WERI-Rb-1 (cell line): ENCODE measurements at regions not wholly inside any gene's neighbourhood (a gene's known extent, or its start where the extent isn't known, plus 50 kb on each side); places are given as distances from the start of the nearest gene placed in this dataset.
"Not testable (repeated sequence)": the region's sequence is repeated elsewhere in the genome, so short reads cannot be mapped to it uniquely, and the experiment has no call there.

ENCODE experiments used
- DNase-seq: peaks from one replicate; pipeline ENCODE4 v3.0.0-alpha.2; 2020
- H3K27ac ChIP-seq: fragments of 250-450 bp; sonication (Bioruptor Pico); 2 replicates; pipeline ENCODE4 v1.5.1; 2020; ENCODE audit warnings: mild to moderate bottlenecking, moderate library complexity
- H3K27me3 ChIP-seq: fragments of 250-450 bp; sonication (Bioruptor Pico); 2 replicates; pipeline ENCODE4 v1.5.1; 2021; ENCODE audit warnings: mild to moderate bottlenecking, low read depth, moderate library complexity; ENCODE audit not compliant: insufficient read depth, severe bottlenecking
- H3K36me3 ChIP-seq: fragments of 250-450 bp; sonication (Bioruptor Pico); 2 replicates; pipeline ENCODE4 v1.5.1; 2020; ENCODE audit warnings: mild to moderate bottlenecking, moderate library complexity
- H3K4me3 ChIP-seq: 2 replicates; pipeline ENCODE4 v1.5.1; 2011; ENCODE audit warnings: low read depth, mild to moderate bottlenecking, control low read depth, low read length
- H3K9me3 ChIP-seq: fragments of 250-450 bp; sonication (Bioruptor Pico); 2 replicates; pipeline ENCODE4 v1.5.1; 2021; ENCODE audit warnings: mild to moderate bottlenecking, moderate library complexity; ENCODE audit not compliant: severe bottlenecking
- CTCF ChIP-seq: IDR thresholded peaks from 2 replicates; pipeline ENCODE4 v1.5.1; 2011; ENCODE audit warnings: low read depth, mild to moderate bottlenecking, control low read depth, inconsistent platforms, low read length

DNA sequence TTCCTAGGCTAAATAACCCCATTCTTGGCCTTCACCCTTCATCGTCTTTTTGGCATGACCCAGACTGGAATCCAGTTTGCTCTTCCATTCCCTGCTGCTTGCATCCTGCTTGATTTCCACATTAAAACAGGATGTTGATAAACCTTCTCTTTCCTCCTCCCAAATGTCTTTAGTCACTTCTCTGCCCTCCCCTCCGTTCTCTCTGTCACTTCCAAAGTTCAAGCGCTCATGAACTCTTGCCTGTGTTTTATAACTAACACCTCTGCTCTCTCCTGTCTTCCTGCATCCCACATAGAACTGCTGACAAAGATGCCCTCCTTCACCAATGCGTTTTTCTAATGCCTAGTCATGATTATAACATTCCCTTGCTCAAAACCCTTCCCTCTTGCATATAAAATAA is 65.6 kb upstream of the SLC44A3 start:
- H3K27ac ChIP-seq = no peak overlapping the region

DNA sequence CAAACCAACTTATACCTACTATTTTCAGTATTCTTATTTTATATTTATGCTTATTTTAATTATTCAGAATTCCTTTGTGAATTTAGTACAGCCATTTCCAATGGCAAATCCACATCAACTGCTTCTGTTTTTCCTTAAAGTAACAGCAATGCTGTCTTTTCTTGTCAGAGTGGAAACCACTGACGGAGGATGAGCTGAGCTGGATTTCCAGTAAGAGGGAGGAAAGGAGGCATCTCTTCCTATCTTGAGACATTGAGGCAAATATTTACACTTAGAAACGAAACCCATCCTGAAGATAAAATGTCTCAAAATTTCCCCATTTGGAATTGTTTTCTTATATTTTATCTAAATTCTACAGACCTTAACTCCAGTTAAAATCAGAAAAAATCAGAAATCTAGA is 66.1 kb upstream of the SLC44A3 start:
- no peak overlapping the region for H3K27ac ChIP-seq

More for the DNA sequence above, 65.6 kb upstream of the SLC44A3 start:
- H3K9me3 ChIP-seq = no peaks in the 10 kb centered on the region
- H3K4me3 ChIP-seq = no peak overlapping the region
- H3K36me3 ChIP-seq = no peaks in the 10 kb centered on the region
- TF ChIP-seq CTCF = no peak
- DNase-seq = no peak
- H3K27me3 ChIP-seq = no peaks in the 10 kb centered on the region

GRCh38 chr1:94753171-94753972 is 66.8 kb upstream of the SLC44A3 start:
- Histone ChIP-seq H3K9me3 (no peaks in the 10 kb centered on the region), H3K27me3 (no peaks in the 10 kb centered on the region), H3K4me3 (no peak overlapping the region), H3K27ac (no peak overlapping the region), H3K36me3 (no peaks in the 10 kb centered on the region)
- DNase-seq = no peak
- TF ChIP-seq CTCF = no peak

More for the DNA sequence above, 66.1 kb upstream of the SLC44A3 start:
- no peak for TF ChIP-seq CTCF
- H3K27me3 ChIP-seq = no peaks in the 10 kb centered on the region
- no peak for DNase-seq
- no peaks in the 10 kb centered on the region for H3K9me3 ChIP-seq
- H3K36me3 ChIP-seq = no peaks in the 10 kb centered on the region
- no peak overlapping the region for H3K4me3 ChIP-seq

GRCh38 chr1:94751483-94751882 is 68.7 kb upstream of the SLC44A3 start:
- not testable (repeated sequence) for H3K27ac ChIP-seq, DNase-seq, H3K9me3 ChIP-seq, H3K36me3 ChIP-seq, H3K27me3 ChIP-seq, H3K4me3 ChIP-seq

- Histone ChIP-seq H3K9me3 (no peaks in the 10 kb centered on the region), H3K36me3 (no peaks in the 10 kb centered on the region), H3K27me3 (no peaks in the 10 kb centered on the region), H3K4me3 (no peak overlapping the region), H3K27ac (no peak overlapping the region)
- DNase-seq = no peak
- no peak for TF ChIP-seq CTCF
Measured at GRCh38 chr1:94746635-94747525, 73.3 kb upstream of the SLC44A3 start.

DNA sequence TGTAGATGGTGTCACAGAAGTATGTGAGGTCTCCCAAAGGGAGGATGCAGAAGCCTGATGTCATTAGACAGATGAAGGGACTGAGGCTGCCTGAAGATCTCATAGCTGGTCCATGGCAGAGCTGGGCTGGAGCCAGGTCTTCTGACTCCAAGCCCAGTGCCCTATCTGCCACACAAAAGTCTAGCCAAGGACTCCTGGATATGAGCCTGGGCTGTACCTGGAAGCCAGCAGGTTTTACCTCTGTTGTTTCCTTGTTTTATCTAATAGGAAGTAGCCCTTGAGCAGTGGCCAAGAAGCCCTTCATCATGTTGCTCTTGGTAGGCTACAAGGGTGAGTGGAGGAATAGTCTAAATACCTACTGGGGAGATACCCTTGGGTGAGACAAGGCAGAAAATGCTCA is 74.4 kb upstream of the SLC44A3 start:
- H3K27ac ChIP-seq = no peak overlapping the region
- H3K4me3 ChIP-seq = no peak overlapping the region
- no peak for DNase-seq
- no peaks in the 10 kb centered on the region for H3K9me3 ChIP-seq
- TF ChIP-seq CTCF = no peak
- H3K36me3 ChIP-seq = no peaks in the 10 kb centered on the region
- no peaks in the 10 kb centered on the region for H3K27me3 ChIP-seq
